Right atrium auricular region (tissue), 2 donors: ENCODE measurements at regions not wholly inside any gene's neighbourhood (a gene's known extent, or its start where the extent isn't known, plus 50 kb on each side); places are given as distances from the start of the nearest gene placed in this dataset.

Experiments
- DNase-seq: peaks from one replicate; pipeline ENCODE4 v3.0.0-alpha.2; 2019; ENCODE audit warnings: low spot score
- H3K27ac ChIP-seq, 2 donors: fragments of 200-600 bp; sonication (generic); 1 replicate in 1 of 2; 2 replicates in 1 of 2; pipeline ENCODE4 v1.5.1; 2016 to 2019
- H3K27me3 ChIP-seq, 2 donors: fragments of 200-600 bp; sonication (generic); one replicate each; pipeline versions ENCODE4 v1.5.1 to v1.6.0; 2017 to 2019
- H3K36me3 ChIP-seq: fragments of 200-600 bp; sonication (generic); one replicate; pipeline ENCODE4 v1.5.1; 2016
- H3K4me1 ChIP-seq, 2 donors: fragments of 200-600 bp; sonication (generic); one replicate each; pipeline versions ENCODE4 v1.5.1 to v1.6.0; 2017 to 2019
- H3K4me3 ChIP-seq, 2 donors: fragments of 200-600 bp; sonication (generic); 1 replicate in 1 of 2; 2 replicates in 1 of 2; pipeline ENCODE4 v1.5.1; 2017 to 2019; ENCODE audit warnings: mild to moderate bottlenecking in 1 of 2, moderate library complexity in 1 of 2
- H3K9me3 ChIP-seq, 2 donors: fragments of 200-600 bp; sonication (generic); one replicate each; pipeline ENCODE4 v1.5.1; 2019
- CTCF ChIP-seq, 2 donors: fragments of 200-600 bp; sonication (generic); IDR thresholded peaks; one replicate each; pipeline ENCODE4 v1.5.1; 2019; ENCODE audit warnings: antibody characterized with exemption in 2 of 2

DNA sequence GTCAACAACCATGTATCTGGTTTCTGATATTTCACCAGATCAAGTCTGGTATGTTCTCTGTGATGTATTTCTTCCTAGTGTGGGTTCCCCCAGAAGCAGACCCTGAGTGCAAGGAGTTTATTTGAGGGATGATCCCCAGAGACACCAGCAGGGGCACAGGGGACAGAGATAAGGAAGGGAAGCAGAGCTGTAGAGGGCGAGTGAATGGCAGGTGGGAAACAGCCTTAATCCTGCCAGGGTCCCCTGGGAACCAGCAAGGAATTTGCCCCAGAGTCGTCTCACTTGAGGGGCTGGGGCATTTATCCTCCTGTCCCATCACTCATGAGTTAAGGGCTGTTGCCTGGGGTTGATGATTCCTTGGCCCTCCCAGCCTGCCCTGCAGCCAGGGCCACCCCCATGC, 206.4 kb upstream of the BCOR start:
- Histone ChIP-seq H3K27ac (no peak overlapping the region), H3K4me3 (no peak overlapping the region), H3K36me3 (no peaks in the 10 kb centered on the region), H3K9me3 (peaks cover 0 to 9% of the 10 kb centered on the region in 2 donors), H3K27me3 (no peaks in the 10 kb centered on the region), H3K4me1 (no peaks in the 10 kb centered on the region)
- no peak for TF ChIP-seq CTCF (IDR thresholded peaks at IDR 0.05)
- DNase-seq = no peak

DNA sequence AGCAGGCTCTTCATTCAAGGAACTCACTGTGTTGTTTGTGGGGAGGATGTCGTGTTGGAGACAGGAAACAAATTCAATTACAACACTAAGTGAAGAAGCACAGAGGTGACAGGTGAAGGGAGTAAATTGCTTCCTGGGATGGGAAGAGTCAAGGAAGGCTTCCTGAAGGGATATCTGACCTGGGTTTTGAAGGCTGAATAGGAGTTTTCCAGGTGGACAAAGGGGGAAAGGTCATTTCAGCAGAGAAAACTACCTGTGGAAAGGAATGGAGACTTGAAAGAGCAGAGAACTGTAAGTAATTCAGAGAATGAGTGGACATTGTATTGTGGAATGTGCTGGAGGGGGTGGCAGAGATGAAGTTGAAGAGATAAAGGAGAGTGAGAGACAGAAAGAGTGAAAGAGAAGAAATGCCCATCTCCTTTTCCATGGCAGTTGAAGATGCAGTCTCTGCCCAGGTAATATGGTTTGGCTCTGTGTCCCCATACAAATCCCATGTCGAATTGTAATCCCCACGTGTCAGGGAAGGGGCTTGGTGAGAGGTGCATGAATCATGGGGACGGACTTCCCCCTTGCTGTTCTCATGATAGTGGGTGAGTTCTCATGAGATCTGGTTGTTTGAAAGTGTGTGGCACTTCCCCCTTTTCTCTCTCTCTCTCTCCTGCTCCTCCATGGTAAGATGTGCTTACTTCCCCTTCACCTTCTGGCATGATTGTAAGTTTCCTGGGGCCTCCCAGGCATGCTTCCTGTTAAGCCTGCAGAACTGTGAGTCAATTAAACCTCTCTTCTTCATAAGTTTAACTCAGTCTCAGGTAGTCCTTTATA, 205.7 kb upstream of the BCOR start:
- TF ChIP-seq CTCF (IDR thresholded peaks at IDR 0.05) = no peak

GRCh38 chrX:40300286-40300890, 202.6 kb upstream of the BCOR start:
- Histone ChIP-seq H3K9me3 (no peaks in the 10 kb centered on the region), H3K27me3 (no peaks in the 10 kb centered on the region), H3K4me1 (no peaks in the 10 kb centered on the region), H3K4me3 (no peak overlapping the region), H3K36me3 (no peaks in the 10 kb centered on the region), H3K27ac (no peak overlapping the region)
- no peak for DNase-seq
- TF ChIP-seq CTCF (IDR thresholded peaks at IDR 0.05) = no peak

More for the DNA sequence above, 205.7 kb upstream of the BCOR start:
- Histone ChIP-seq H3K4me3 (no peak overlapping the region), H3K27me3 (no peaks in the 10 kb centered on the region), H3K9me3 (peaks cover 0 to 9% of the 10 kb centered on the region in 2 donors), H3K27ac (no peak overlapping the region), H3K4me1 (no peaks in the 10 kb centered on the region), H3K36me3 (no peaks in the 10 kb centered on the region)
- DNase-seq = no peak

DNA sequence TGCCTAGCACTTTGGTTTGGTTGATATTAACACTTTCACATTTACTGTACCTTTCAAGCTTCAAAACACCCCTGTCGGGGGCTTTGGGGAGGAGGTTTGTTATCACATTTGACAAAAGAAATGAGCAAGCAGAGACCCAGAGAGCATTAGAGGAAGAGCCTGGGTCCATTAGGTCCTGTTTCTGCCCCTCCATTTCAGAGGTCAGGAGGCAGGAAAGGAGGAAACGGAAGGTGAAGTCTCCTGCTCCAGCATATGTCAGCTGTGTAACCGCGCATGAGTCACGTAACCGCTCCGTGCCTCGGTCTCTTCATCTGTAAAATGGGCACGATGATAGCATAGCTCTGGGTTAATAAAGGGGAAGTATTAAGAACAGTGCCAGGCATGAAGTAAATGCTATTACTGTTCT, 201.9 kb upstream of the BCOR start:
- DNase-seq = no peak
- H3K27me3 ChIP-seq = no peaks in the 10 kb centered on the region
- no peaks in the 10 kb centered on the region for H3K4me1 ChIP-seq
- no peak for TF ChIP-seq CTCF (IDR thresholded peaks at IDR 0.05)
- H3K4me3 ChIP-seq = no peak overlapping the region
- no peak overlapping the region for H3K27ac ChIP-seq
- no peaks in the 10 kb centered on the region for H3K9me3 ChIP-seq
- no peaks in the 10 kb centered on the region for H3K36me3 ChIP-seq

DNA sequence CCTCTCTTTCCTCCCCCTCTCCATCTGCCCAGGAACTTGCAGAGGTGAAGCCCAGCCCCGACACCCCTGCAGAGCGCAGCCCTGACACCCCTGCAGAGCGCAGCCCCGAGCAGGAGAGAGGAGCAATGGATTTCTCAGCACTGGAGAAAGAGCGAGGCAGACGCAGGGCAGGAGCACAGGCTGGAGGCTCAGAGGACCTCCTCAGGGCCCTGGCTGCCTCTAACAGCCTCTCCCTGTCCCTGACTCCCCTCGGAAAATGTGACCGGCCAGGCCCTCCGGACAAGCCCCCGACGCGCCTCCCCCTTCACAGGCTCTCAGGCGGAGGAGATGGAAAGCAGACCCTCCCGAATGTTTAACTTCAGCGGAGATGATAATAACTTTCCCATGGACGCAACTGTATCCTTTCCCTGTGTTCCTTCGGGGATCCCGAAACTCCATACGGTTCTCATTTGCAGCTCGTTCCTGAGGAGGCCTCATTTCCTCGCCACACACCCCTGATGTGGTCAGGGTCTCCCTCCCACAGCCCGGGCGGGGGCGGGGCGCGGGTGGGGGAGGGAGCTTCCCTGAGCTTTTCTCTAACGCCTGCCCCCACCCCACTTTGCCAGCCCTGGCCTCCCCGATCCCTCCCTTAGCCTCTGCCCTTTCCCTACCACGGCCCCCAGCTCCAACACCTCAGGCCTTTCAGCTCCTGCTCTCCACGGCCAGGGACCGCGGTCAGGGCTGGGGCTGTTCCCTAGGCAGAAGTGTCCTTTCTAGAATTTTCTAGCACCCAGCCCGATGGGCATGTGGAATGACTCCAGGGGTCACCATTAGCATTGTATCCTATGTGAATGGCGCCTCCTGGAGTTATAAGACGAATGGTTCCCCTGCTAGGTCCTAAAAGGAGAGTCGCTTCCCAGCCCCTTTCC, 201.1 kb upstream of the BCOR start:
- no peak overlapping the region for H3K27ac ChIP-seq
- peak in 1 of 2 donors; percentile 26 for TF ChIP-seq CTCF (IDR thresholded peaks at IDR 0.05)
- H3K9me3 ChIP-seq = no peaks in the 10 kb centered on the region
- H3K4me1 ChIP-seq = no peaks in the 10 kb centered on the region
- H3K36me3 ChIP-seq = no peaks in the 10 kb centered on the region
- H3K27me3 ChIP-seq = no peaks in the 10 kb centered on the region
- H3K4me3 ChIP-seq = no peak overlapping the region
- no peak for DNase-seq
